Activated CD8-positive, alpha-beta T cell treated with anti-CD3 and anti-CD28 coated beads for 36 hours (primary cell): ENCODE measurements at regions not wholly inside any gene's neighbourhood (a gene's known extent, or its start where the extent isn't known, plus 50 kb on each side); places are given as distances from the start of the nearest gene placed in this dataset.

Source experiments
- ATAC-seq: fragments of 200-7000 bp; cut with Tn5 transposase; one replicate; pipeline ENCODE4 v1.10.0; 2021; ENCODE audit warnings: mild to moderate bottlenecking, moderate library complexity
- CTCF ChIA-PET: fragments of 350-600 bp; sonication (Branson Sonifier 250); formaldehyde crosslinking; loops from one replicate; lab custom pipeline; 2021; ENCODE audit warnings: antibody characterized with exemption; lab: Charles Lee
- POLR2A ChIA-PET: fragments of 350-600 bp; sonication (Branson Sonifier 250); formaldehyde crosslinking; loops from one replicate; lab custom pipeline; 2021; ENCODE audit warnings: antibody characterized with exemption; lab: Charles Lee
- DNase-seq: peaks from one replicate; pipeline ENCODE4 v3.0.0-alpha.2; 2020
- H3K27ac Mint-ChIP-seq: one replicate; pipeline ENCODE4 v1.8.0; 2021; ENCODE audit warnings: mild to moderate bottlenecking, mixed read lengths
- H3K27me3 Mint-ChIP-seq: one replicate; pipeline ENCODE4 v1.8.0; 2021; ENCODE audit warnings: mixed read lengths
- H3K36me3 Mint-ChIP-seq: one replicate; pipeline ENCODE4 v1.8.0; 2021; ENCODE audit warnings: low read depth, mixed read lengths
- H3K4me1 Mint-ChIP-seq: one replicate; pipeline ENCODE4 v1.8.0; 2021; ENCODE audit warnings: low read depth, mixed read lengths
- H3K4me3 Mint-ChIP-seq: one replicate; pipeline ENCODE4 v1.8.0; 2021; ENCODE audit warnings: mild to moderate bottlenecking, moderate library complexity, mixed read lengths
- H3K9me3 Mint-ChIP-seq: one replicate; pipeline ENCODE4 v1.8.0; 2021; ENCODE audit warnings: mixed read lengths
- intact Hi-C: fragments of 100-400 bp; cut with micrococcal nuclease; formaldehyde crosslinking; loops from one replicate; pipeline ENCODE4 v1.10.0; 2022
- TF ChIP-seq, protein P1 (sequence below): fragments of 200-600 bp; IDR thresholded peaks from one replicate; pipeline ENCODE4 v1.8.0; 2022; ENCODE audit warnings: antibody characterized with exemption, mild to moderate bottlenecking

DNA sequence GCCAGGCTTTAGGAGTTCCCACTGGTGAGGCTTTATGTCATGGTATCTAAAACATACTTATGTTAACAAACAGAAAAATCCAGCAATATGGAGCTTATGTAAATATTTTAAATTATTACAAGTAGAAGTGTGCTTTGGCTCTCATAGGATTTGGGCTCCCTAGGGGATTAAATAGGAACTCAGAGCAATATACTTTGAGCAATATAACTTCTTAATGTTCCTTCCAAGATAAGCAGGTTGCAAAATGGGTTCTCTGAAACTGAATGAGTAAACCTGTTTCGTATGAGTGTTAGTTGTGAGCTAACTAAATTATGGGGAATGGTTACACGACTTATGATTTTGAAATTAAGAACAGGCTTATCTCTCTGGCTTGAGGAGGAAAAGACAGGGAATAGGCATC lies 366.1 kb upstream of the ZNF385D start:
- ChIA-PET POLR2A (no interaction called here), CTCF (interaction anchor here (1.7 kb wide), 1 partner anchor 28 kb away, joined by 7 read pairs; no protein-coding TSS in a partner anchor)
- no peak overlapping the region for H3K4me3 Mint-ChIP-seq
- H3K4me1 Mint-ChIP-seq = no peaks in the 10 kb centered on the region
- no peak overlapping the region for H3K27ac Mint-ChIP-seq
- intact Hi-C loops = no loop called here
- H3K9me3 Mint-ChIP-seq = no peaks in the 10 kb centered on the region
- H3K27me3 Mint-ChIP-seq = no peaks in the 10 kb centered on the region
- ATAC-seq = no peak
- no peak for DNase-seq
- TF ChIP-seq, protein P1, sequence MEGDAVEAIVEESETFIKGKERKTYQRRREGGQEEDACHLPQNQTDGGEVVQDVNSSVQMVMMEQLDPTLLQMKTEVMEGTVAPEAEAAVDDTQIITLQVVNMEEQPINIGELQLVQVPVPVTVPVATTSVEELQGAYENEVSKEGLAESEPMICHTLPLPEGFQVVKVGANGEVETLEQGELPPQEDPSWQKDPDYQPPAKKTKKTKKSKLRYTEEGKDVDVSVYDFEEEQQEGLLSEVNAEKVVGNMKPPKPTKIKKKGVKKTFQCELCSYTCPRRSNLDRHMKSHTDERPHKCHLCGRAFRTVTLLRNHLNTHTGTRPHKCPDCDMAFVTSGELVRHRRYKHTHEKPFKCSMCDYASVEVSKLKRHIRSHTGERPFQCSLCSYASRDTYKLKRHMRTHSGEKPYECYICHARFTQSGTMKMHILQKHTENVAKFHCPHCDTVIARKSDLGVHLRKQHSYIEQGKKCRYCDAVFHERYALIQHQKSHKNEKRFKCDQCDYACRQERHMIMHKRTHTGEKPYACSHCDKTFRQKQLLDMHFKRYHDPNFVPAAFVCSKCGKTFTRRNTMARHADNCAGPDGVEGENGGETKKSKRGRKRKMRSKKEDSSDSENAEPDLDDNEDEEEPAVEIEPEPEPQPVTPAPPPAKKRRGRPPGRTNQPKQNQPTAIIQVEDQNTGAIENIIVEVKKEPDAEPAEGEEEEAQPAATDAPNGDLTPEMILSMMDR = no peak
- H3K36me3 Mint-ChIP-seq = no peaks in the 10 kb centered on the region

DNA sequence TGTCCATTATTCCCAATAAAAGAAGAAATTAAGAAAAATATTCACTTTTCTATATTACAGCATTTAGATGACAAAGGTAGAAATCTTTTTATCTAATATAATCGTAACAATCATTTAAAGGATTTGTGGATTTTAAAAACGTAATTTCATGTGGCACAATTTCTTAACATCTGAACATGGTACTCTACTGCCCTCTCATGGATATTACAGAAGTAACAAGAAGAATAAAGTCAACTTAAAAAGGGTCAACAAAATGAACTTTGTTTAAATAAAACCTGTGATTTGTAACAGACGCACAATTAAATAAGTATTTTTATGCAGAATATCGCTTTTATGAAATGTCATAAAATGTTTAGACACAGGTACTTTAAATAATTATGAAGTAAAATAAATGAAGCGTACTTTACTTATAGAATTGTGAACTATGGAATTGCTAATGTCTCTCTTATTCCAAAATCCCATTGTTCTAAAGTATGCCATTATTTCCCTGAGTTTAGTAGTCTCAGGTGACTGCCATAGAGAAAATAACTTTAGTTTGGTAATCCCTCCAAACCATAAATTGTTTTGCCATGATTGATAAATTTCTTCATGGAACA lies 366.8 kb upstream of the ZNF385D start:
- DNase-seq (no peak), ATAC-seq (no peak)
- ChIA-PET POLR2A (no interaction called here), CTCF (no interaction called here)
- Mint-ChIP-seq H3K4me3 (no peak overlapping the region), H3K4me1 (no peaks in the 10 kb centered on the region), H3K9me3 (no peaks in the 10 kb centered on the region), H3K36me3 (no peaks in the 10 kb centered on the region), H3K27ac (no peak overlapping the region), H3K27me3 (no peaks in the 10 kb centered on the region)
- intact Hi-C loops = no loop called here
- TF ChIP-seq, protein P1 = peak; percentile 54

DNA sequence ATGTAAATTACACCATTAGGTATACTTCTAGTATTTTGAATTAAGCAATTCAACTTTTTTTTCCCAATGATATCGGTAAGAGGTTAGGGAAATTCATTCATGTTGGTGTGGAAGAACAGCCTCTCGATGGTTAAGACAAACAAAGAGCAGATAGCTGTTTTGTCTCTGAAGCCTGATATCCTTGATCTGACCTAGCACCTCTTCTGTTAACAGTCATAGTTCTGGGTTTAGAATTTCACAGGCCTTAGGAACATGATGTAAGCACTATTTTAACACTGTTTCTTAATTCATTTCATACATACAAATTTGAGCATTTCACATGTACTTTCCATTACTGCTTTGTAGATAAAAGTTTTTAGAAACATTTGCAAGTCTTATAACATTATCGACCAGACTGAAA lies 367.5 kb upstream of the ZNF385D start:
- POLR2A ChIA-PET = no interaction called here
- ATAC-seq (no peak), DNase-seq (no peak)
- no peaks in the 10 kb centered on the region for H3K36me3 Mint-ChIP-seq
- no peaks in the 10 kb centered on the region for H3K27me3 Mint-ChIP-seq
- no peak overlapping the region for H3K4me3 Mint-ChIP-seq
- H3K4me1 Mint-ChIP-seq = no peaks in the 10 kb centered on the region
- CTCF ChIA-PET = no interaction called here
- TF ChIP-seq, protein P1 = no peak
- H3K9me3 Mint-ChIP-seq = no peaks in the 10 kb centered on the region
- intact Hi-C loops = no loop called here
- H3K27ac Mint-ChIP-seq = no peak overlapping the region

DNA sequence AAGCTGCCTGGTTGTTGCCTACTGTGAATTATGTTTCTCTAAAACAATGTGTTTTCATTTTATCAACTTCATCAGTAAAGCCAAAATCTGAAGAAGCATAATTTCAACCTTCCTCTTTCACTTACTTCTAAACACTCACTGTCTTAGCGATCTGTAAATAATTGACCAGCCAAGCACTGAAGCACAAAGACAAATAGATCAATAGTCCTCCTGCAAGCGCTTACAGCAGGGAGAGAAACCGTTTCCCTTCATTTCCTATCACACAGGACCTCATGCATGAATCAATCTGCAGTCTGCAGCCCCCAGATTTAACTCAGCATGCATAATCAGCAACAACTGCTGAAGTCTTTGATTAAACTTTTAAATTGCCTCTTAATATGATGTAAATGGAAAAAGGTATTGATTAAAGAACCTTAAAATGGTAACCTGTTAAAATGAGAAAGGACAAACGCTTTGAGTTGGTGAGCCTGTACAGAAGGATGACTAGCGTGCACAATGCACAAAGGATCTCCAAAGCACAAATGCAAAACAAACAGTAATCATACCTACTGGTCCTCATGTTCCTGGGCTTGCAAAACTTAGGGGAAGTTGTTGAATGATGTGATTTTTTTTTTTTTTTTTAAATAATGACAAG lies 370.2 kb upstream of the ZNF385D start:
- DNase-seq (no peak), ATAC-seq (no peak)
- H3K36me3 Mint-ChIP-seq = no peaks in the 10 kb centered on the region
- no peaks in the 10 kb centered on the region for H3K4me1 Mint-ChIP-seq
- H3K4me3 Mint-ChIP-seq = no peak overlapping the region
- intact Hi-C loops = no loop called here
- H3K27ac Mint-ChIP-seq = no peak overlapping the region
- POLR2A ChIA-PET = no interaction called here
- no peaks in the 10 kb centered on the region for H3K27me3 Mint-ChIP-seq
- H3K9me3 Mint-ChIP-seq = no peaks in the 10 kb centered on the region
- TF ChIP-seq, protein P1 = no peak
- CTCF ChIA-PET = no interaction called here

DNA sequence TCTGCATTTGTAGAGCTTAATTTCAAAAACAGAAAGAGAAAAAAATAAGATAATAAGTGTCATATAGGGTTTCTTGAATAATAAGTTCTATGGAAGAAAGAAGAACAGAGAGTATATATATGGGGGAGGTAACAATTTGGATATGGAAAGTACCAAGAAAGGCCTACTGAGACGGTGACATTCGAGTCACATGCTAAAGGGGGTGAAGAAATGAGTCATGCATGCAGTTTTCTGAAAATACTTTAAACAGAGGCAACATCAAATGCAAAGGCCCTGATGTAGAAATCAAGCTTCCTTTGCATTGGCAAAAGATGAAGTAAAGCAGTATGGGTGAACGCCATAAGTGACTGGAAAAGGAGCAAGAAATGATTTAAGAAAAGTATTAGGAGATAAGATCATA lies 371.6 kb upstream of the ZNF385D start:
- H3K9me3 Mint-ChIP-seq = no peaks in the 10 kb centered on the region
- no peaks in the 10 kb centered on the region for H3K36me3 Mint-ChIP-seq
- intact Hi-C loops = no loop called here
- H3K27ac Mint-ChIP-seq = no peak overlapping the region
- no peaks in the 10 kb centered on the region for H3K4me1 Mint-ChIP-seq
- TF ChIP-seq, protein P1 = no peak
- ATAC-seq (no peak), DNase-seq (no peak)
- ChIA-PET POLR2A (no interaction called here), CTCF (no interaction called here)
- H3K27me3 Mint-ChIP-seq = no peaks in the 10 kb centered on the region
- no peak overlapping the region for H3K4me3 Mint-ChIP-seq
